Esophagus squamous epithelium (tissue), 5 donors: ENCODE measurements at regions not wholly inside any gene's neighbourhood (a gene's known extent, or its start where the extent isn't known, plus 50 kb on each side); places are given as distances from the start of the nearest gene placed in this dataset.

ENCODE experiments used
- DNase-seq: peaks from one replicate; lab custom pipeline; 2025; lab: John Stamatoyannopoulos, UW
- H3K27ac ChIP-seq, 4 donors: fragments of 200-600 bp; sonication (generic); one replicate each; pipeline ENCODE4 v1.5.1; 2016 to 2019; ENCODE audit warnings: mild to moderate bottlenecking in 1 of 4
- H3K27me3 ChIP-seq, 4 donors: fragments of 200-600 bp; sonication (generic); 1 replicate in 3 of 4; 2 replicates in 1 of 4; pipeline versions ENCODE4 v1.5.1 to v1.6.0; 2017 to 2021; ENCODE audit warnings: antibody characterized with exemption in 1 of 4
- H3K36me3 ChIP-seq, 3 donors: fragments of 200-600 bp; sonication (generic); one replicate each; pipeline ENCODE4 v1.5.1; 2016 to 2019
- H3K4me1 ChIP-seq, 3 donors: fragments of 200-600 bp; sonication (generic); one replicate each; pipeline ENCODE4 v1.5.1; 2017 to 2019
- H3K4me3 ChIP-seq, 4 donors: fragments of 200-600 bp; sonication (generic); 1 replicate in 3 of 4; 2 replicates in 1 of 4; pipeline ENCODE4 v1.5.1; 2016 to 2019; ENCODE audit warnings: mild to moderate bottlenecking in 2 of 4, moderate library complexity in 1 of 4
- H3K9me3 ChIP-seq, 3 donors: fragments of 200-600 bp; sonication (generic); one replicate each; pipeline ENCODE4 v1.5.1; 2016 to 2019
- POLR2A ChIP-seq, 4 donors: fragments of 450-650 bp; IDR thresholded peaks; one replicate each; pipeline ENCODE4 v1.6.1; 2017; ENCODE audit warnings: antibody characterized with exemption in 4 of 4, mild to moderate bottlenecking in 4 of 4, moderate library complexity in 3 of 4
- WGBS, 2 donors: methylation state at CpG; one replicate each; pipeline ENCODE4 v1.1.5; 2018; 5-methylcytosine and 5-hydroxymethylcytosine counted together
- intact Hi-C: fragments of 100-400 bp; cut with DNase I; formaldehyde crosslinking; loops from one replicate; pipeline ENCODE4 v1.15.0; 2022
- TF ChIP-seq, protein P1 (sequence below), 6 experiments: fragments of 450-650 bp in 4 of 6; fragments of 200-600 bp in 2 of 6; sonication (generic) in 2 of 6; IDR thresholded peaks; one replicate each; pipeline ENCODE4 v1.5.1; 2016 to 2019; ENCODE audit warnings: antibody characterized with exemption in 6 of 6, mild to moderate bottlenecking in 4 of 6, moderate library complexity in 4 of 6
- donor health status: DM: yes; HTN: yes; CAD: no.

DNA sequence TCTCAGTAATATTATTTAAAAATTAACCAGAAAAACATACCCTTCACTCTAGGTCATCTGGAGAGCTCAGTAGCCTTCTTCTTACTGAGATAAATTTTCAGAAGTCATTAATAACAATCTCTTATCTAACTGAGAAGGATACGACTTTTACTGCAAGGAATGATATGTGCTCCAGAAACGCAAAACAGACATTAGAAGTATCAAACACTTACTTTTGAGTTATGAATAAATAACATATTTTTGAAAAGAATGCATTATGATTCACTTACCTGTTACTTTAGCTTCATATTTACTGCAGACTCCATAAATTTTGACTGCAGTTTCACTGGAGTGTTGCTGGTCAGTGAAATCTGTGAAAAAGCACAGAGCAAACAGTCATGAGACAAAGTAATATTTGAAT, 668.7 kb upstream of the NRSN1 start:
- 91% methylated on average over 2 of the region's 2 CpGs for WGBS, 2 donors
- no peaks in the 10 kb centered on the region for H3K36me3 ChIP-seq
- no peaks in the 10 kb centered on the region for H3K9me3 ChIP-seq
- H3K4me1 ChIP-seq = no peaks in the 10 kb centered on the region
- intact Hi-C loops = no loop called here
- no peaks in the 10 kb centered on the region for H3K27me3 ChIP-seq
- DNase-seq = no peak
- H3K27ac ChIP-seq = no peak overlapping the region
- no peak overlapping the region for H3K4me3 ChIP-seq
- TF ChIP-seq, protein P1, sequence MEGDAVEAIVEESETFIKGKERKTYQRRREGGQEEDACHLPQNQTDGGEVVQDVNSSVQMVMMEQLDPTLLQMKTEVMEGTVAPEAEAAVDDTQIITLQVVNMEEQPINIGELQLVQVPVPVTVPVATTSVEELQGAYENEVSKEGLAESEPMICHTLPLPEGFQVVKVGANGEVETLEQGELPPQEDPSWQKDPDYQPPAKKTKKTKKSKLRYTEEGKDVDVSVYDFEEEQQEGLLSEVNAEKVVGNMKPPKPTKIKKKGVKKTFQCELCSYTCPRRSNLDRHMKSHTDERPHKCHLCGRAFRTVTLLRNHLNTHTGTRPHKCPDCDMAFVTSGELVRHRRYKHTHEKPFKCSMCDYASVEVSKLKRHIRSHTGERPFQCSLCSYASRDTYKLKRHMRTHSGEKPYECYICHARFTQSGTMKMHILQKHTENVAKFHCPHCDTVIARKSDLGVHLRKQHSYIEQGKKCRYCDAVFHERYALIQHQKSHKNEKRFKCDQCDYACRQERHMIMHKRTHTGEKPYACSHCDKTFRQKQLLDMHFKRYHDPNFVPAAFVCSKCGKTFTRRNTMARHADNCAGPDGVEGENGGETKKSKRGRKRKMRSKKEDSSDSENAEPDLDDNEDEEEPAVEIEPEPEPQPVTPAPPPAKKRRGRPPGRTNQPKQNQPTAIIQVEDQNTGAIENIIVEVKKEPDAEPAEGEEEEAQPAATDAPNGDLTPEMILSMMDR (IDR thresholded peaks at IDR 0.05) = no peak
- no peak for TF ChIP-seq POLR2A (IDR thresholded peaks at IDR 0.05)

DNA sequence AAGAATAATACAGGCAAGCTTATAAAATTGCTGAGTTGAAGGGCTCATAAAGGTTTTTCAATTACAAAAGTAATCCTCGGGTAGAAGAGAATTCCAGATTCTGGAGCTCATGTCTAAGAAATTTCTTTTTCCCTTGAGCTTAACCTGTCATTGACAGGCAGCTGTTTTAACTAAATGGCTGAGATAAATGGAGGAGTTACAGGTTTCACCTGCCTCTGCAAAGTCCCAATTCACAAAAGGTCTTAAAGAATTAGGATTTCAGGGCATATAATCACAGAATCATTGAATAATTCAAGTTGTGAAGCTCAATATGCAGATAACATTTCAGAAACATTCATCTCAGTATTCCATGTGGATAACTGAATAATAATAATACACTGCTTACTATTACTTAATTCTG, 660.1 kb upstream of the NRSN1 start:
- DNase-seq = no peak
- Histone ChIP-seq H3K4me3 (no peak overlapping the region), H3K27ac (no peak overlapping the region), H3K36me3 (no peaks in the 10 kb centered on the region), H3K9me3 (no peaks in the 10 kb centered on the region), H3K4me1 (no peaks in the 10 kb centered on the region), H3K27me3 (no peaks in the 10 kb centered on the region)
- WGBS, 2 donors = 48 to 53% methylated on average over 1 of the region's 1 CpG
- intact Hi-C loops = no loop called here
- TF ChIP-seq, protein P1 (IDR thresholded peaks at IDR 0.05) = no peak
- no peak for TF ChIP-seq POLR2A (IDR thresholded peaks at IDR 0.05)

DNA sequence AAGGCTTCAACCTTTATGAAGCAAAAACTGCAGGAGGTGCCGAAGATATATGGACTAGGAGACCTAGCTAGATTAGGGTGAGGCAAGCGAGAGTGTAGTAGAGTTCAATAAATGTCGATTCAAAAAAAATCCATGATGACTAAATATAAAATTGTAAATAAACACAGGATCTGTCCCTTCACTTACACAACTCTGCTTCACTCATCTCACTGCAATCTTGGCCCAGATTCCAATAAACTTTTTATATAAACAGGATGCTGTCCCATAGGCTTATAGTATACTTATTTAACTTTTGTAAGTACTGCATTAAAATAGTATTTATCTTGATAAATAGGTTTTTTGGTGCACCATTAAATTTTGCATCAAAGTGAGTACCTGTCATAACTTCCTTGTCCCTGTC, 648.4 kb upstream of the NRSN1 start:
- intact Hi-C loops = no loop called here
- no peak overlapping the region for H3K27ac ChIP-seq
- no peaks in the 10 kb centered on the region for H3K36me3 ChIP-seq
- 69 to 73% methylated on average over 3 of the region's 3 CpGs for WGBS, 2 donors
- no peaks in the 10 kb centered on the region for H3K9me3 ChIP-seq
- DNase-seq = no peak
- H3K4me1 ChIP-seq = no peaks in the 10 kb centered on the region
- no peak overlapping the region for H3K4me3 ChIP-seq
- TF ChIP-seq, protein P1 (IDR thresholded peaks at IDR 0.05) = no peak
- no peak for TF ChIP-seq POLR2A (IDR thresholded peaks at IDR 0.05)
- H3K27me3 ChIP-seq = no peaks in the 10 kb centered on the region

DNA sequence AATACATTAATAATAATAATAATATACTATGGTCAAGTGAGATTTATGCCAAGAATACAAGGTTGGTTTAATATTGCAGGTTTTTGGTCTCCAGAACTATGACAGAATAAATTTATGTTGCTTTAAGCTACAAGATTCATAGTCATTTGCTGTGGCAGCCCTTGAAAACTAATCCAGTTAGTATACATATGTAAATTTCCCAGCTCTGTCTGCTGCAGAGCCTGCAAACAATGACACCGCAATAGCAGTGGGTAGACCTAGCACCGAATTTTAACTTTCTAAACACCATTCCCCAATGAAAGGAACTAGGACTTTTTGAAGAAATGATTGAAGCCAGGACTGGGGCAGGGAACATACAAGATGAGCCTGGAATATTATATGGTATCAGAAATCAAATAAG, 647.7 kb upstream of the NRSN1 start:
- Histone ChIP-seq H3K4me3 (no peak overlapping the region), H3K27me3 (no peaks in the 10 kb centered on the region), H3K27ac (no peak overlapping the region), H3K9me3 (no peaks in the 10 kb centered on the region), H3K4me1 (no peaks in the 10 kb centered on the region), H3K36me3 (no peaks in the 10 kb centered on the region)
- no peak for TF ChIP-seq POLR2A (IDR thresholded peaks at IDR 0.05)
- TF ChIP-seq, protein P1 (IDR thresholded peaks at IDR 0.05) = no peak
- intact Hi-C loops = no loop called here
- WGBS, 2 donors = 75 to 79% methylated on average over 2 of the region's 2 CpGs
- DNase-seq = no peak

DNA sequence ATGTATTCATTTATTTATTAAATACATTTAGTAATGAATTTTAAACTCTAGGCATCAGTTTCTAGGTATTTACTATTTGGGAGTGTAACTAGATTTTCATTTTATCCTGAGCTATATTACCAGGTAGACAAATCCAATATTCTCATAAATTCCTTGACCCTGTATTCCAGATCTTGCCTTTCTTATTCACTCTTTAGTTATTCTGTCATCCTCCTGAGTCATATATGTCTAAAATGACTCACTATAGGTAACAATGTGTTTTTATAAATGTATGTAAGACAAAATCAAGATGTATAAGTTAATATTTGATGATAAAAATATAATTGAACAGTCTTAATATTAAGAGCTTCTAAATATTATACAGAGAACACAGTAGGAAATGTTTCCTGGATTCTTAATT, 642.1 kb upstream of the NRSN1 start:
- intact Hi-C loops = no loop called here
- TF ChIP-seq, protein P1 (IDR thresholded peaks at IDR 0.05) = no peak
- no peak for TF ChIP-seq POLR2A (IDR thresholded peaks at IDR 0.05)
- Histone ChIP-seq H3K9me3 (no peaks in the 10 kb centered on the region), H3K36me3 (no peaks in the 10 kb centered on the region), H3K4me3 (no peak overlapping the region), H3K27ac (no peak overlapping the region), H3K4me1 (no peaks in the 10 kb centered on the region), H3K27me3 (no peaks in the 10 kb centered on the region)
- DNase-seq = no peak
